ENCODE measurements at regions not wholly inside any gene's neighbourhood (a gene's known extent, or its start where the extent isn't known, plus 50 kb on each side); places are given as distances from the start of the nearest gene placed in this dataset.
"Not testable (repeated sequence)": the region's sequence is repeated elsewhere in the genome, so short reads cannot be mapped to it uniquely, and the experiment has no call there.

DNA sequence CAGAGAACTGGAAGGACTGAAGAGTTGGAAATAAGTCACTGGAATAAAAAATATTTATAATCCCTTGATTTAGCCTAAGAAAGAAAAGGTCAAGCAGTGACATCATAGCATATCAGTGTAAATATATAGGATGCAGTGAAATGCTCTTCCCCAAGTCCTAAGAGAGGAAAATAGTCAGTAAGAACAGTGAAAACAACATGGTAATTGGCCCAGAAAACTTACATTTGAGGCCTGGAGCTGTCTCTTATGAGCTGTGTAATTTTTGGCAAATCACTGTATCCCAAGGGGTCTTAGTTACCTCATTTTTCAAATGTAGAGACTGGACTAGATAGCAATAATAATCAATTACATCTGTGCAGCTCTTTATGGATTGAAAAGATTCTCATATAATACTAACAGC is 255.7 kb upstream of the AR start:
- no peak for DNase-seq
- ATAC-seq, result no peak
- intact Hi-C loops (cut with DNase I), result no loop called here

DNA sequence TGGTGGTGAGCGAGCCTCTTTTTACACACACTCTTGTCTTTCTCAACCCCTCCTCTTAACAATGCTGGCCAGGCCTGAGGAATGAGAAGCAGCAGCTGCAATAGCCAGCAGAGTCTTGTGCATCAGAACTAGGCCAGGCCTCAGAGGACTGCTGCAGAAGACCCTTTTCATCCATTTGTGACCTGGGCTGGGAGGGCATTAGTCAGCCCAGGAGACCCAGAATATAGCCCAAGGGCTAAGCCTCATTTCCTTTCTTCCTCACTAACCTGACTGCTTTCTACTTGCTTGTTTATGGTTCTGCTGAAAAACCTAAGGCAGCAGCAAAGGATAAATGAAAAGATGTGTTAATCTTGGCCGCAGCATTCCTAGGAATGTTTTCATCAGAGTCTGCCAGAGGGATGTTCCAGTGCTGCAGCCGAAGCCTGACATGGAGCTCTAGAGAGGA is 254.7 kb upstream of the AR start:
- DNase-seq, result no peak
- peak; percentile 48 to 53 for ATAC-seq
- intact Hi-C loops (cut with DNase I), result no loop called here

DNA sequence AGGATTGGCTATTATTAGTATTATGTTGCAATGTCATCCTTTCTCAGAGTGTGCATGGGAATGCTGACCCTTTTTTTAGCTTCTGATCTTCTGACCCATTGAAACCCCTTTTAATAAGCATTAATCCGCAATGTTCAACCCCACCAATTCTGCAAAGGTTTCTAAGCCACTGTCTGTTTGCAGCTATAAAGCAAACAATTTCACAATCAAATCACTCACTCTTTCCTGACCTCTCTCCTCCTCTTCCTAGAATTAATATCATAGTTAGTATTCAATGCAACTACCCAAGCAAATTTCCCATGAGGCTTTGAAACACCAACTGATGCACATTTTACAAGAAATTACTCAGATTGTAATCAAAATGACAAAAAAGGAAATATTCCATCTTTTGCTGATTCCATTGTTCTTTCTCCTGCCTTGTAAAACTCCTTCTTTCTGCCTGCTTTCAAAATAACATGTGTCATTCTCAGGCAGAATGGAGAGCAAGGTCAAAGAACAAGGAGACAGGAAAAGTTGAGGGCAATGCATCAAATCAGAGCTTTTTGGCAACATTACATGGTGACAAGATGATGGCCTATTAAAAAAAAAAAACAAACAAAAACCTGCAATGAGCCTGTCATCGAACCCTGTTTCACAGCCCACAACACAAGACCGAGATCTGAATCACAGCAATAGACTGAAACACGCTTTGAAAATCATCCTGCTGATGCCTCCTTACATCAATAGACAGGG is 253.2 kb upstream of the AR start:
- intact Hi-C loops (cut with DNase I), result no loop called here
- no peak for ATAC-seq
- DNase-seq, result no peak

DNA sequence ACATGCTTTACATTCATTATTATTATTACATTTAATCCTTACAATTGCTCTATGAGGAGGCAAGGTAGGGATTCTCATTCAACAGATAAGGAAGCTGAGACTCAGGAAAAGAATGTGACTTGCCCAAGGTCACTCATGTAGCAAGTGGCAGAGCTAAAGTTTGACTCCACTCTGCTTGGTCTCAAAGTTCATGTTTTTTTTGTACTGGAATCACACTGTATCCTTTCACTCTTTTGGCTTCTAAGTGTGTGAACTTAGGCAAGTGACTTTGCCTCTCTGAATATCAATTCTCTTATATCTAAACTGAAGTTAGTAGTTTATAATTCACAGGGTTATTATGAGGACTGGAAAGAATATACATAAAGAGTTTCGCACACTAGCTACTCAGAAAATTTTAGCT is 247.9 kb upstream of the AR start:
- intact Hi-C loops (cut with DNase I), result no loop called here
- no peak for ATAC-seq
- no peak for DNase-seq

DNA sequence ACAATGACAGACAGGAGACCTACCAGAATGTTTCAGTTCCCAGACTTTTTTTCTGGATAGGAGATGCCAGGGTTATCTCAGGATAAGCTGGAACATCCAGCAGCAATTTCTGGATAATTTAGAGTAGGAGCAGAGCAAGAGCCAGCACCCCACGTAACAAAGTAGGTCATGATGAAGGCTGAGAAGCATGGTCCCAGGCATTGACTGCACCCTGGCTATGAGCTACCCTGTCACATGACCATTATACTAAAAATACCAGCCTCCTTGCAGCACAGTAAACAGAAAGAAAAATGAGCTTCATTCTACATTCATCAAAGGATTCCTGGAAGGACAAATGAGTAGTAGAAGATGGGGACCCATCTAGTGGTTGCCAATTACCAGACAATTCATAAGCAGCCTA is 247.4 kb upstream of the AR start:
- no peak for ATAC-seq
- DNase-seq, result no peak
- intact Hi-C loops (cut with DNase I), result no loop called here

DNA sequence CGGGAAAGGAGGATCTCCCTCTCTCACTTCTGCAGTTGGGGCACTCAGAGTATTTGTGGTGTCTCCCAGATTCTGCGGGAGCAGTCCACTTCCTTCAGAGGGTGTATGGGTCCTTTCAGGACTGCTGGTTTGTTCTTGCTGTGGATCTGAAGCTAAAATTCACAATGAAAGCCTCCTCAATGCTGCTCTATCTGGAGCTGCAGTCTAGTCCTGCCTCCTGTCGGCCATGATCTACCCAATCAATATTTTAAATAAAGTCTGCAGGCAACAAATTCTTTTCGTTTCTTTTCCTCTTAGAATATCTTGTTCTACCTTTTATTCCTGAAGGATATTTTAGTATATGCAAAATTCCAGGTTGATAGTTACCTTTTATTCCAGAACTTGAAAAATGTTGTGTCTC is 226.1 kb upstream of the AR start:
- ATAC-seq (no peak), DNase-seq (no peak)
- intact Hi-C loops (cut with DNase I), result no loop called here

DNA sequence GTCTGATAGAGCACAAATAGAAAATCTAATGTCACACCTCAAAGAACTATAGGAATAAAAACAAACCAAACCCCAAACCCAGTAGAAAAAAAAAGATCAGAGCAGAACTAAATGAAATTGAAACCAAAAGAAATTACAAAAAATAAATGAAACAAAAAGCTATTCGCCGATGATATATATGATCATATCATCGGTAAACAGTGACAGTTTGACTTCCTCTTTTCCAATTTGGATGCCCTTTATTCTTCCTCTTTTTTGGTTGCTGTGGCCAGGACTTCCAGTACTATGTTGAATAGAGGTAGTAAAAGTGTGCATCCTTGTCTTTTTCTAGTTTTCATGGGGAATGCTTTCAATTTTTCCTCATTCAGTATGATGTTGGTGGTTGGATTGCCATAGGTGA is 215.3 kb upstream of the AR start:
- no peak for ATAC-seq
- intact Hi-C loops (cut with DNase I), result no loop called here

DNA sequence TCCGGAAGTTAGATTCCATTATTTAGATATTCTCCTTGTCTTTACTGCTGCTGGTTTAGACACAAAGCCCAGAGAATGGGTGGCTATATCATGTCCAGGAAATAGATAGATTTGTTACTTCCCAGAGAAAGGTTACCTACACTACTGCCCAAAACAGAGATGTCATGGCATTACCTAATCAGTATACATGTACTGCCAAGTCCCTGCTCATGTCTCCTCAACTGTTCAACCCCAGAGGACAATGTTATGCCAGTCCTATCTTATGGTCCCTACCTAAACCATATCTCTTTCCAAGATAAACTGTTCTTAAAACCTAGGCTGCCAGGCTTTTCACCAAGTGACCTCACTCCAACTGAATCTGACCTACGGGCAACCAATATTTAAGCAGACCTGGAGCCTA is 209.5 kb upstream of the AR start:
- DNase-seq (no peak), ATAC-seq (no peak)
- intact Hi-C loops (cut with DNase I), result no loop called here

More for the DNA sequence above, 215.3 kb upstream of the AR start:
- DNase-seq, result no peak

DNA sequence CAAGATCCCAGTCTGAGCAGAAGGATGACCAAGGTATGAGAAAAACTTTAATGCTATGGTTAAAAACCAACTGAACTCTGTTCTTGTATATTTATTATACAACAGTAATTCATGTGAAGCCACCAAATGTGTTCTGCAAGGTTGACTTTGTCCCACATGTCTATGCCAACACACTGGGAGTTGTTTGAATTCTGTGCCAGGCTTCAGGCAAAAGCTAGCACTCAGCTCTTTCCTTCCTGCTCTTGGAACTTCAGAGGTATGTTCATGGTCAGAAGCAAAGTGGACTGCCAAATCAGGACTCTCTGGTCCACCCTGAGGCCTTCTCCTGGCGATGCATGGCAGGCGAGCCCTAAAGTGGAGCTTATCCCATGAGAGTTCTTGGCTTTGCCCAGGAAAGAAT is 205.6 kb upstream of the AR start:
- DNase-seq (no peak), ATAC-seq (no peak)
- intact Hi-C loops (cut with DNase I), result no loop called here

DNA sequence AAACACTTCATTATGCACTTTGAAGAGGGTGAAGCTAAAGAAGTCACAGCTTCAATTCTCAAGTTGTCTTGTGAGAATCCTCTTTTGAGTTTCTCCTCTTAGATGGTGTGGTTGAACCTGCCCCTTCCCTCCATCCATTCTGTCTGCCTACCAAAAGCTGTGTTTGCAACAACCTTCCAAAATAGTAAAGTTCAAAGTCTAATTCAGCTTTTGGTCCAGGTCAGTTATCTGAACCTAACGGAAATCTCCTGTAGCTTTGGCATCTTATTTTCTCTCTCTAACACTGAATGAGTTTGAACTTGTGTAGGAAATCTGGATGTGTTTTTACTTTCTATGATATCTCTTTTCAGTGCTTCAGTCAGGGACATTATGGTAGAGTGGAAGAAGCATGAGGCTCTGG is 201.7 kb upstream of the AR start:
- DNase-seq (no peak), ATAC-seq (no peak)
- intact Hi-C loops (cut with DNase I), result no loop called here

DNA sequence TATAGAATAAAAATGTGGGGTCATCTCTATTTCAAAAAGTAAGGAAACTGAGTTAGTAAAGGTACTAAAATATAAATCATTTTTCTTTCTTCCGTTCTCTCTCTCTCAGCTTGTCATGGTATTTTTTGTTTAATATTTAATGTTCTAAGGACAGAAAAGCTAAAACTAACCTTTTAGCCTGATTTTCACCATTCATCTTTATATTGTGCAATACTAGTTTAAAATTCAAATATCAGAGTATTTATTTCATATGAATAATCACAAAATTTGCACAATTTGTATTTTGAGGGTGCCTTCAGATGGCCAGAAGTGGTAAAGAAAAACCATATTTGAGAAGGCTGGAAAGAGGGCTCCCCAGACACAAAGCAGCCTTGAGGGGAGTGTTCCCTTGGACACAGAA is 197.6 kb upstream of the AR start:
- no peak for DNase-seq
- intact Hi-C loops (cut with DNase I), result no loop called here
- ATAC-seq, result no peak

DNA sequence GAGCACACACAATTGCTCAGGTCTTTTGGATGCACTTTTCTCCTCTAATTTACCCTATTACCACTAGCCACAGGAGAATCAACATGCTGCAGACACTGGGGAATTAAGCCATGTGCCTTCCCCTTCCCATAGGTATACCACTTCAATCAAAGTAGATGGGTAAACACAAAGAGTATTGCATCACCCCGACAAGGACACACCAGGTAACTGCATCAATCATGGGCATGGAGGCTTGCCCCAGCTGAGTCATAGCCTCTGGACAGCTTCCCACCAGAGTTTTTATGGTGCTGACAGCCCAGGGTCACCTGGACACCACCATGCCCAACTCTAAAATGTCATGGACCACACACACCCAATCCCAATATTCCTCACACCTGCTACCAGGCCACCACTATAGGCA is 197.2 kb upstream of the AR start:
- DNase-seq (no peak), ATAC-seq (no peak)
- intact Hi-C loops (cut with DNase I), result no loop called here

DNA sequence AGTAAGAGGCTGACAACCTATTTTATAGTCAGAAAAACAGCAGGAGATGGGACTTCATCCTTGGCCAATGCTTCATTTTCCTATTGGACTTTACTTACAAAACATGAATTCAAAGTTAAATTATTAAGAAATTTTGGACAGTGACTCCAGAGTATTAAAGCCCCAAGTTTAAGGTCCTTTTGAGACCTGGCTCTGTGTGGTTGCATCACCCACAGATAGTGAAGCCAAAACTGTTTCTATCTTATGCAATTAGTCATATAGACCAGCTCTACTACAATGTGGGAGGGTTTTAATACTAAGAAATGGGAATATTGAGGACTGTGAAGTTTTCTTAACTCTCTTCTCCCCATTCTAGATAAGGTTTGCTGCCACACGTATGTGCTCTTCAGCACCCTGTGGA is 196.7 kb upstream of the AR start:
- ATAC-seq (no peak), DNase-seq (no peak)
- intact Hi-C loops (cut with DNase I), result no loop called here

DNA sequence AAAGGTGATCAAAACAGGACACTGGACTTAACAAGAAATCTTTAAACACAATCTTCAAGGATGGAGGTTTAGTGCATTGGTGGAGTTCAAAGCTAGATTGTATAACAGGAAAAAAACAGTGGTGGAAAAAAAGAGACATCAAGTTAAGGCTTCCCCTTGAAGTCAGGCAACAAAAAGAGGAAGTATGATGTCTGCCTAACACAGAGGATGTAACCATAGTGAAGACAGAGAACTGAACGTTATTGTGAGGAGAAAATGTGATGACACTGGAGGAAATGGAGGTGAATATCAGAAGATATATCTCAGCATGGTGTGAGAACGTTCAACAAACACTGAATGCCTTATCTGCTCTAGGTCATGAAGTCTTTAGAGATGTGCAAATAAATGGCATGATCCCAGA is 192.4 kb upstream of the AR start:
- ATAC-seq (no peak), DNase-seq (no peak)
- intact Hi-C loops (cut with DNase I), result no loop called here

DNA sequence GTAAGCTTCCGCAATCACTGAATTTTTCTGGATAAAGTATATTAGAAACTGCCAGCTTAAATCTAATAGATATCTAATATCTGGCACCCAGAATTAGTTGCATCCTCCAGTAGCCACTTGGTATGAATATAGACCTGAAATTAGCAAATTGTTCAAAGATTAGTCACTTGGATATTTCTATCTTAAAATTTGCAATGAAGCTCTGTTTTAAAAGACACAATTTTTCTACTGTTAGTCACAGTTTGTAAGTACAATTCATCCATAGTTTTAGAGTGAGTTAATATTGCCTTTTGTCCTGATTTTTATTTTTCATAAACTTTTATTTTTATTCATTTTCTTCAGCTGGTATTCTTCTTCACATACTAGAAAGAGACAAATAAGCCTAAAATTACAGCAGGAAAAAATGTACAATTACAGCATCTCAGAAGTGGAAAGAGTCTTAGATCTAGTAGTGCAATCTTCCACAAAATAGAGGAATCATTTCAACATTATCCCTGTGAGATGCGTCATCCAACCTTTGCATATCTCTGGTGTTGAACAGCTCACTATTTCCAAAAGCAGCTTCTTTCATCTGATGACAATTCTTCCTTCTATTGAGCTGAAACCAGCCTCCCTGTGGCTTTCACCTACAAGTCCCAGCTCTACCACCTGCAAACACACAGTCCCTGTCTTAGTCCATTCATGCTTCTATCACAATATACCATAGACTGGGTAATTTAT is 190.0 kb upstream of the AR start:
- DNase-seq (no peak), ATAC-seq (no peak)
- intact Hi-C loops (cut with DNase I), result no loop called here

DNA sequence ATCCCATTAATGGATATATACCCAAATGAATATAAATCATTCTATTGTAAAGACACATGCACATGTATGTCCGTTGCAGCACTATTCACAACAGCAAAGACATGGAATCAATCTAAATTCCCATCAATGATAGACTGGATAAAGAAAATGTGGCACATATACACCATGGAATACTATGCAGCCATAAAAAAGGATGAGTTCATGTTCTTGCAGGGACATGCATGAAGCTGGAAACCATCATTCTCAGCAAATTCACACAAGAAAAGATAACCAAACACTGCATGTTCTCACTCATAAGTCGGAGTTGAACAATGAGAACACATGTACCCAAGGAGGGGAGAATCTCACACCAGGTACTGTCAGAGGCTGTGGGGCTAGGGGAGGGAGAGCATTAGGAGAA is 182.6 kb upstream of the AR start:
- intact Hi-C loops (cut with DNase I); DNase-seq; ATAC-seq: not testable (repeated sequence)

DNA sequence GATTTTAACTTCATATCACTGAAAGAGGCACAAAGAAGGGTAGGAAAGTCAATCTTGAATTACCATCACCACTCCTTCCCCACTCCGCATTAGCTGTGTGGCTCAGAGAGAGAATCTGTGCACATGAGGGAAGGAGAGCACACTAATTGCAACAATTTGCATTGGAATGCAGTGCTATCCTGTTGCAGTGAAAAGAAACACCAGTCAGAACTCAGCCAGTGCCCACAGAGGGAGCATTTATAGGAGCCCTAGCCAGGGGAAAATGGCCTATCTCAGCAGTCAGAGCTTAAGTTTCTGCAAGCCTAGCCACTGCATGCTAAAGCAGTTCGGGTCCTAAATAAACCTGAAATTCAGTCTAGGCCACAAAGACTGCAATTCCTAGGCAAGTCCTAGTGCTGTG is 159.4 kb upstream of the AR start:
- intact Hi-C loops (cut with DNase I), result no loop called here
- ATAC-seq, result no peak
- no peak for DNase-seq

DNA sequence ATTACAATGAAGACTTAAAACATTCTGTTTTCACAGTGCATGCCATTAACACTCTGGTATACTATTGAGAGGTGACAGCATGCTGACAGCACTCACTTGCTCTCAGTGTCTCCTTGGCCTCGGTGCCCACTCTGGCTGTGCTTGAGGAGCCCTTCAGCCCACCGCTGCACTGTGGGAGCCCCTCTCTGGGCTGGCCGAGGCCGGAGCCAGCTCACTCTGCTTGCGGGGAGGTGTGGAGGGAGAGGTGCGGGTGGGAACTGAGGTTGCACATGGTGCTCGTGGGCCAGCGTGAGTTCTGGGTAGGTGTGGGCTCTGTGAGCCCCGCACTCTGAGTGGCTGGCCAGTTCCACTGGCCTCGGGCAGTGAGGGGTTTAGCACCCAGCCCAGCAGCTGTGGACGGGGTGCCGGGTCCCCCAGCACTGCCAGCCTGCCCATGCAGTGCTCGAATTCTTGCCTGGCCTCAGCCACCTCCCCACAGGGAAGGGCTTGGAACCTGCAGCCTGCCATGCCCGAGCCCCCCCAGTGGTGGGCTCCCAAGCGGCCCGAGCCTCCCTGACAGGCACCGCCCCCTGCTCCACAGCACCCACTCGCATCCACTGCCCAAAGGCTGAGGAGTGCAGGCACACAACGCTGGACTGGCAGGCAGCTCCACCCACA is 135.3 kb upstream of the AR start:
- no peak for ATAC-seq
- DNase-seq, result no peak
- intact Hi-C loops (cut with DNase I), result no loop called here

DNA sequence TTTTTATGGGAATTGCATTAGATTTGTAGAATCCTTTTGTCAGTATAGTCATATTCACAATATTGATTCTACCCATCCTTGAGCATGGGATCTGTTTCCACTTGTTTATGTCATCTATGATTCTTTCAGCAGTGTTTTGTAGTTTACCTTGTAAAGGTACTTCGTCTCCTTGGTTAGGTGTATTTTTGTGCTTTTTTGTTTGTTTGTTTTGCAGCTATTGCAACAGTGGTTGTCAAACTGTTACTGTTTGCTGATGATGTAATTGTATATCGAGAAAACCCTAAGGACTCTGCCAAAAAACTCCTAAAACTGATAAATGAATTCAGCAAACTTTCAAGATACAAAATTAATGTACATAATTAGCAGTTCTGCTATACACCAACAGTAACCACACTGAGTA is 127.9 kb upstream of the AR start:
- no peak for DNase-seq
- intact Hi-C loops (cut with DNase I), result no loop called here
- ATAC-seq, result no peak

DNA sequence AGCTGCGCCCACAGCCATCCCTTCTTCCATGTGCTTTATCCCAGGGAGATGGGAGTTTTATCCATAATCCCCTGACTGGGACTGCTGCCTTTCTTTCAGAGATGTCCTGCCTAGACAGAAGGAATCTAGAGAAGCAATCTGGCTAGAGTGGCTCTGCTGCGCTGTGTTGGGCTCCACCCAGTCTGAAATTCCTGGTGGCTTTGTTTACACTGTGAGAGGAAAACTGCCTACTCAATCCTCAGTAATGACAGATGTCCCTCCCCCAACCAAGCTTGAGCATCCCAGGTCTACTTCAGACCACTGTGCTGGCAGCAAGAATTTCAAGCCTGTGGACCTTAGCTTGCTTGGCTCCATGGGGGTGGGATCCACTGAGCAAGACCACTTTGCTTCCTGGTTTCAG is 116.9 kb upstream of the AR start:
- intact Hi-C loops (cut with DNase I), result no loop called here
- ATAC-seq (no peak), DNase-seq (no peak)

DNA sequence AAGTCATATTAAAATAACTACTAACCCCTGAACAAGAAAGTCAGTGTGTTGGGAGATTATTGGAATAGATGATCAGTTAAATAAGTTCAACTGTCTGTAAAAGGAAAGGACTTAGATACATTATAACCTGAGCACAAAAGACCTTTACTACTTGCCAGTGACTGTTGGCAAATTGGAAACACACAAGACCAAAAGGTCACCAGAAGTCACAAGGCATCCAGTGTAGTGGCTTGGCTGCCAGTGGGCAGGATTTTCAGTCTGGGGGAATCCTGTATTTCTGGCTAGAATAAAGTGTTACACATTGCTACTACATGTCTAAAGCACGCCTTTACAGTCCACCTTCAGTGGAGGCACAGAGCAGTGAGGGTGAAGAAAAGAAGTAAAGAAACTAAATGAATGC is 108.3 kb upstream of the AR start:
- no peak for ATAC-seq
- intact Hi-C loops (cut with DNase I), result no loop called here

More for the DNA sequence above, 108.3 kb upstream of the AR start:
- DNase-seq, result no peak

Measured in left cardiac atrium (tissue), 4 donors.